WTC11 (cell line): ENCODE measurements at regions not wholly inside any gene's neighbourhood (a gene's known extent, or its start where the extent isn't known, plus 50 kb on each side); places are given as distances from the start of the nearest gene placed in this dataset.

Source experiments
- ATAC-seq: fragments of 200-7000 bp; cut with Tn5 transposase; 2 replicates; pipeline ENCODE4 v1.10.0; 2021; ENCODE audit warnings: mild to moderate bottlenecking, moderate library complexity
- CTCF ChIA-PET: fragments of 300-600 bp; sonication (Branson Sonifier 250); formaldehyde crosslinking; loops from one replicate; lab custom pipeline; 2021; ENCODE audit warnings: antibody characterized with exemption; lab: Charles Lee
- POLR2A ChIA-PET: fragments of 350-600 bp; sonication (Branson Sonifier 250); formaldehyde crosslinking; loops from one replicate; lab custom pipeline; 2021; ENCODE audit warnings: antibody characterized with exemption; lab: Charles Lee
- DNase-seq: peaks from one replicate; pipeline ENCODE4 v3.0.0; 2021; ENCODE audit warnings: low spot score
- H3K27ac Mint-ChIP-seq: 2 replicates; pipeline ENCODE4 v1.8.0; 2021; ENCODE audit warnings: mixed read lengths
- H3K27me3 Mint-ChIP-seq: 2 replicates; pipeline ENCODE4 v1.8.0; 2021; ENCODE audit warnings: low read depth, mild to moderate bottlenecking, moderate library complexity, mixed read lengths
- H3K36me3 Mint-ChIP-seq: 2 replicates; pipeline ENCODE4 v1.8.0; 2021; ENCODE audit warnings: mixed read lengths
- H3K4me1 Mint-ChIP-seq: 2 replicates; pipeline ENCODE4 v1.8.0; 2022; ENCODE audit warnings: mixed read lengths
- H3K4me3 Mint-ChIP-seq: 2 replicates; pipeline ENCODE4 v1.8.0; 2021; ENCODE audit warnings: mild to moderate bottlenecking, moderate library complexity, mixed read lengths
- H3K9me3 Mint-ChIP-seq: 2 replicates; pipeline ENCODE4 v1.8.0; 2021; ENCODE audit warnings: mixed read lengths
- ELF4 ChIP-seq: sonication (generic); formaldehyde crosslinking; IDR thresholded peaks from 2 replicates; pipeline ENCODE4 v1.8.1; 2022; ENCODE audit warnings: low read depth, mild to moderate bottlenecking, moderate library complexity, missing genetic modification reagents
- HMGA2 ChIP-seq: fragments of 250-450 bp; sonication (Bioruptor Pico); IDR thresholded peaks from 2 replicates; pipeline ENCODE4 v1.4.0; 2021; ENCODE audit warnings: mild to moderate bottlenecking, moderate library complexity
- JUN ChIP-seq: sonication (generic); formaldehyde crosslinking; IDR thresholded peaks from 2 replicates; pipeline ENCODE4 v1.8.0; 2023; ENCODE audit warnings: mild to moderate bottlenecking, missing genetic modification reagents
- KAT7 ChIP-seq: sonication (generic); formaldehyde crosslinking; IDR thresholded peaks from 2 replicates; pipeline ENCODE4 v1.8.1; 2023; ENCODE audit warnings: missing genetic modification reagents, mild to moderate bottlenecking, borderline replicate concordance
- ZBTB21 ChIP-seq: sonication (generic); formaldehyde crosslinking; IDR thresholded peaks from 2 replicates; pipeline ENCODE4 v1.8.1; 2023; ENCODE audit warnings: mild to moderate bottlenecking, missing genetic modification reagents, borderline replicate concordance
- ZNF121 ChIP-seq: sonication (generic); formaldehyde crosslinking; IDR thresholded peaks from 2 replicates; pipeline ENCODE4 v1.8.0; 2023; ENCODE audit warnings: missing genetic modification reagents
- ZNF423 ChIP-seq: fragments of 250-450 bp; sonication (Bioruptor Pico); IDR thresholded peaks from 2 replicates; pipeline ENCODE4 v2.1.2; 2022; ENCODE audit warnings: mild to moderate bottlenecking, moderate library complexity
- ZNF425 ChIP-seq: fragments of 250-450 bp; sonication (Bioruptor Pico); conservative IDR thresholded peaks from 2 replicates; pipeline ENCODE4 v1.9.0; 2021; ENCODE audit warnings: mild to moderate bottlenecking
- TF ChIP-seq, protein P1 (sequence below): sonication (generic); formaldehyde crosslinking; IDR thresholded peaks from 2 replicates; pipeline ENCODE4 v1.8.0; 2022; ENCODE audit warnings: mild to moderate bottlenecking, missing genetic modification reagents
- TF ChIP-seq, protein P2 (sequence below): sonication (generic); formaldehyde crosslinking; IDR thresholded peaks from 2 replicates; pipeline ENCODE4 v1.8.1; 2022; ENCODE audit warnings: mild to moderate bottlenecking, missing genetic modification reagents, moderate library complexity, borderline replicate concordance
- TF ChIP-seq, protein P3 (sequence below): sonication (generic); formaldehyde crosslinking; IDR thresholded peaks from 2 replicates; pipeline ENCODE4 v1.8.1; 2023; ENCODE audit warnings: mild to moderate bottlenecking, missing genetic modification reagents, borderline replicate concordance
- TF ChIP-seq, protein P4 (sequence below): sonication (generic); formaldehyde crosslinking; IDR thresholded peaks from 2 replicates; pipeline ENCODE4 v1.8.0; 2022; ENCODE audit warnings: missing genetic modification reagents

- TF ChIP-seq ZBTB21 (CRISPR knock-in tag) (no peak), ELF4 (CRISPR knock-in tag) (no peak), ZNF425 (CRISPR knock-in tag) (no peak), HMGA2 (CRISPR knock-in tag) (no peak), ZNF423 (CRISPR knock-in tag) (no peak), ZNF121 (no peak), KAT7 (CRISPR knock-in tag) (no peak)
- TF ChIP-seq, protein P1, sequence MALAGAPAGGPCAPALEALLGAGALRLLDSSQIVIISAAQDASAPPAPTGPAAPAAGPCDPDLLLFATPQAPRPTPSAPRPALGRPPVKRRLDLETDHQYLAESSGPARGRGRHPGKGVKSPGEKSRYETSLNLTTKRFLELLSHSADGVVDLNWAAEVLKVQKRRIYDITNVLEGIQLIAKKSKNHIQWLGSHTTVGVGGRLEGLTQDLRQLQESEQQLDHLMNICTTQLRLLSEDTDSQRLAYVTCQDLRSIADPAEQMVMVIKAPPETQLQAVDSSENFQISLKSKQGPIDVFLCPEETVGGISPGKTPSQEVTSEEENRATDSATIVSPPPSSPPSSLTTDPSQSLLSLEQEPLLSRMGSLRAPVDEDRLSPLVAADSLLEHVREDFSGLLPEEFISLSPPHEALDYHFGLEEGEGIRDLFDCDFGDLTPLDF (CRISPR knock-in tag) = no peak
- TF ChIP-seq, protein P2, sequence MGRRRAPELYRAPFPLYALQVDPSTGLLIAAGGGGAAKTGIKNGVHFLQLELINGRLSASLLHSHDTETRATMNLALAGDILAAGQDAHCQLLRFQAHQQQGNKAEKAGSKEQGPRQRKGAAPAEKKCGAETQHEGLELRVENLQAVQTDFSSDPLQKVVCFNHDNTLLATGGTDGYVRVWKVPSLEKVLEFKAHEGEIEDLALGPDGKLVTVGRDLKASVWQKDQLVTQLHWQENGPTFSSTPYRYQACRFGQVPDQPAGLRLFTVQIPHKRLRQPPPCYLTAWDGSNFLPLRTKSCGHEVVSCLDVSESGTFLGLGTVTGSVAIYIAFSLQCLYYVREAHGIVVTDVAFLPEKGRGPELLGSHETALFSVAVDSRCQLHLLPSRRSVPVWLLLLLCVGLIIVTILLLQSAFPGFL (CRISPR knock-in tag) = no peak
- TF ChIP-seq, protein P3, sequence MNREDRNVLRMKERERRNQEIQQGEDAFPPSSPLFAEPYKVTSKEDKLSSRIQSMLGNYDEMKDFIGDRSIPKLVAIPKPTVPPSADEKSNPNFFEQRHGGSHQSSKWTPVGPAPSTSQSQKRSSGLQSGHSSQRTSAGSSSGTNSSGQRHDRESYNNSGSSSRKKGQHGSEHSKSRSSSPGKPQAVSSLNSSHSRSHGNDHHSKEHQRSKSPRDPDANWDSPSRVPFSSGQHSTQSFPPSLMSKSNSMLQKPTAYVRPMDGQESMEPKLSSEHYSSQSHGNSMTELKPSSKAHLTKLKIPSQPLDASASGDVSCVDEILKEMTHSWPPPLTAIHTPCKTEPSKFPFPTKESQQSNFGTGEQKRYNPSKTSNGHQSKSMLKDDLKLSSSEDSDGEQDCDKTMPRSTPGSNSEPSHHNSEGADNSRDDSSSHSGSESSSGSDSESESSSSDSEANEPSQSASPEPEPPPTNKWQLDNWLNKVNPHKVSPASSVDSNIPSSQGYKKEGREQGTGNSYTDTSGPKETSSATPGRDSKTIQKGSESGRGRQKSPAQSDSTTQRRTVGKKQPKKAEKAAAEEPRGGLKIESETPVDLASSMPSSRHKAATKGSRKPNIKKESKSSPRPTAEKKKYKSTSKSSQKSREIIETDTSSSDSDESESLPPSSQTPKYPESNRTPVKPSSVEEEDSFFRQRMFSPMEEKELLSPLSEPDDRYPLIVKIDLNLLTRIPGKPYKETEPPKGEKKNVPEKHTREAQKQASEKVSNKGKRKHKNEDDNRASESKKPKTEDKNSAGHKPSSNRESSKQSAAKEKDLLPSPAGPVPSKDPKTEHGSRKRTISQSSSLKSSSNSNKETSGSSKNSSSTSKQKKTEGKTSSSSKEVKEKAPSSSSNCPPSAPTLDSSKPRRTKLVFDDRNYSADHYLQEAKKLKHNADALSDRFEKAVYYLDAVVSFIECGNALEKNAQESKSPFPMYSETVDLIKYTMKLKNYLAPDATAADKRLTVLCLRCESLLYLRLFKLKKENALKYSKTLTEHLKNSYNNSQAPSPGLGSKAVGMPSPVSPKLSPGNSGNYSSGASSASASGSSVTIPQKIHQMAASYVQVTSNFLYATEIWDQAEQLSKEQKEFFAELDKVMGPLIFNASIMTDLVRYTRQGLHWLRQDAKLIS = no peak
These were observed 347.4 kb upstream of the NUDT12 start (continued) for GRCh38 chr5:103910011-103910410.

- ChIA-PET CTCF (no interaction called here), POLR2A (no interaction called here)
- no peaks in the 10 kb centered on the region for H3K9me3 Mint-ChIP-seq
- peaks cover 14% of the 10 kb centered on the region for H3K4me1 Mint-ChIP-seq
- H3K36me3 Mint-ChIP-seq = no peaks in the 10 kb centered on the region
- H3K4me3 Mint-ChIP-seq = no peak overlapping the region
- no peak for TF ChIP-seq ZNF423 (CRISPR knock-in tag)
- TF ChIP-seq, protein P4, sequence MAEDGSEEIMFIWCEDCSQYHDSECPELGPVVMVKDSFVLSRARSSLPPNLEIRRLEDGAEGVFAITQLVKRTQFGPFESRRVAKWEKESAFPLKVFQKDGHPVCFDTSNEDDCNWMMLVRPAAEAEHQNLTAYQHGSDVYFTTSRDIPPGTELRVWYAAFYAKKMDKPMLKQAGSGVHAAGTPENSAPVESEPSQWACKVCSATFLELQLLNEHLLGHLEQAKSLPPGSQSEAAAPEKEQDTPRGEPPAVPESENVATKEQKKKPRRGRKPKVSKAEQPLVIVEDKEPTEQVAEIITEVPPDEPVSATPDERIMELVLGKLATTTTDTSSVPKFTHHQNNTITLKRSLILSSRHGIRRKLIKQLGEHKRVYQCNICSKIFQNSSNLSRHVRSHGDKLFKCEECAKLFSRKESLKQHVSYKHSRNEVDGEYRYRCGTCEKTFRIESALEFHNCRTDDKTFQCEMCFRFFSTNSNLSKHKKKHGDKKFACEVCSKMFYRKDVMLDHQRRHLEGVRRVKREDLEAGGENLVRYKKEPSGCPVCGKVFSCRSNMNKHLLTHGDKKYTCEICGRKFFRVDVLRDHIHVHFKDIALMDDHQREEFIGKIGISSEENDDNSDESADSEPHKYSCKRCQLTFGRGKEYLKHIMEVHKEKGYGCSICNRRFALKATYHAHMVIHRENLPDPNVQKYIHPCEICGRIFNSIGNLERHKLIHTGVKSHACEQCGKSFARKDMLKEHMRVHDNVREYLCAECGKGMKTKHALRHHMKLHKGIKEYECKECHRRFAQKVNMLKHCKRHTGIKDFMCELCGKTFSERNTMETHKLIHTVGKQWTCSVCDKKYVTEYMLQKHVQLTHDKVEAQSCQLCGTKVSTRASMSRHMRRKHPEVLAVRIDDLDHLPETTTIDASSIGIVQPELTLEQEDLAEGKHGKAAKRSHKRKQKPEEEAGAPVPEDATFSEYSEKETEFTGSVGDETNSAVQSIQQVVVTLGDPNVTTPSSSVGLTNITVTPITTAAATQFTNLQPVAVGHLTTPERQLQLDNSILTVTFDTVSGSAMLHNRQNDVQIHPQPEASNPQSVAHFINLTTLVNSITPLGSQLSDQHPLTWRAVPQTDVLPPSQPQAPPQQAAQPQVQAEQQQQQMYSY (CRISPR knock-in tag) = no peak
- TF ChIP-seq JUN (CRISPR knock-in tag) = no peak
- no peak for TF ChIP-seq KAT7 (CRISPR knock-in tag)
- DNase-seq (no peak), ATAC-seq (no peak)
- H3K27ac Mint-ChIP-seq = no peak overlapping the region
- H3K27me3 Mint-ChIP-seq = no peaks in the 10 kb centered on the region
These were observed 346.8 kb upstream of the NUDT12 start for GRCh38 chr5:103909391-103909790.
